ENCODE measurements at regions not wholly inside any gene's neighbourhood (a gene's known extent, or its start where the extent isn't known, plus 50 kb on each side); places are given as distances from the start of the nearest gene placed in this dataset.

DNA sequence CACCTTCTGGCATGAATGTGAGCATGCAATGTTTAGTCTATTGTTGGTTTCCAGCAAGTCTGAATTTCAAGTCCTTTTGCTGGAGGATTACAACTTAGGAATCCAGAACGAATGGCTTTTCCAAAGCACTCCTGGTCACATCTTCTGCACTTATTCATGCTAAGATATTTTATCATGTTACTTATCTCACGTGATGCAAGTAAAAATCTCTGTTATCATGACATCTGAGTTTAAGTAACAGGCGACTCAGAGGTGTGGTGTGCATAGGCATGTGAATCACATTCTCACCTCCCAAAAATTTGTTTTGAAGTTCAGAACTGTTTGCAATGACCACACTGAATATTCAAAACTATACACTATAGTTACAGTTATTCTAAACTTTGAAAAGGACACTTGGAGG, 204.8 kb upstream of the FGGY start:
- FAIRE-seq (no peak), DNase-seq (ENCODE audit: low read depth) (peak; percentile 50)
- TF ChIP-seq, protein P1, sequence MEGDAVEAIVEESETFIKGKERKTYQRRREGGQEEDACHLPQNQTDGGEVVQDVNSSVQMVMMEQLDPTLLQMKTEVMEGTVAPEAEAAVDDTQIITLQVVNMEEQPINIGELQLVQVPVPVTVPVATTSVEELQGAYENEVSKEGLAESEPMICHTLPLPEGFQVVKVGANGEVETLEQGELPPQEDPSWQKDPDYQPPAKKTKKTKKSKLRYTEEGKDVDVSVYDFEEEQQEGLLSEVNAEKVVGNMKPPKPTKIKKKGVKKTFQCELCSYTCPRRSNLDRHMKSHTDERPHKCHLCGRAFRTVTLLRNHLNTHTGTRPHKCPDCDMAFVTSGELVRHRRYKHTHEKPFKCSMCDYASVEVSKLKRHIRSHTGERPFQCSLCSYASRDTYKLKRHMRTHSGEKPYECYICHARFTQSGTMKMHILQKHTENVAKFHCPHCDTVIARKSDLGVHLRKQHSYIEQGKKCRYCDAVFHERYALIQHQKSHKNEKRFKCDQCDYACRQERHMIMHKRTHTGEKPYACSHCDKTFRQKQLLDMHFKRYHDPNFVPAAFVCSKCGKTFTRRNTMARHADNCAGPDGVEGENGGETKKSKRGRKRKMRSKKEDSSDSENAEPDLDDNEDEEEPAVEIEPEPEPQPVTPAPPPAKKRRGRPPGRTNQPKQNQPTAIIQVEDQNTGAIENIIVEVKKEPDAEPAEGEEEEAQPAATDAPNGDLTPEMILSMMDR (IDR thresholded peaks at IDR 0.05; ENCODE audit: insufficient read depth, low read length, severe bottlenecking): no peak
- H3K27me3 ChIP-seq (ENCODE audit: control insufficient read depth, insufficient read depth, low read length): no peaks in the 10 kb centered on the region
- no peak overlapping the region for H3K4me3 ChIP-seq (ENCODE audit: low read depth, low read length)
- no peaks in the 10 kb centered on the region for H3K36me3 ChIP-seq (ENCODE audit: control insufficient read depth, insufficient read depth, low read length)

DNA sequence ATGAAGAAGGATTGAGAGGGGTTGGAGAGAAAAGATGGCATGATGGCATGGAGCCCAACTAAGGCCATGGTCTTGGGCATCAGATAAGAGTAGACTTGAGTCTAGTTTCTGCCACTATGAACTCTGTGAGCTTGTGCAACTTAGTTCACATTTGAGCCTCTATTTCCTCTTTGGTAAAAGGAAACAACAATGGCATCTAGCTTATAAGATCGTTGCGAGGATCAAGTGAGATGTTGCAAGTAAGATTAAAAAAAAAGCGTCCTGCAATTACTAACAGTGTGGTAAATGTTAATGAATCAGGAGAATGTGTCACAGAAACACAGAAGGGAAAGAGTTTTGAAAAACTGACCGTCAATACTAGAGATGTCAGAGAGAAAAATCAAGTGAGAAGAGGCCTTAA, 202.9 kb upstream of the FGGY start:
- no peaks in the 10 kb centered on the region for H3K27me3 ChIP-seq (ENCODE audit: control insufficient read depth, insufficient read depth, low read length)
- no peak for FAIRE-seq
- TF ChIP-seq, protein P1 (IDR thresholded peaks at IDR 0.05; ENCODE audit: insufficient read depth, low read length, severe bottlenecking): no peak
- H3K36me3 ChIP-seq (ENCODE audit: control insufficient read depth, insufficient read depth, low read length): no peaks in the 10 kb centered on the region
- DNase-seq (ENCODE audit: low read depth): no peak
- H3K4me3 ChIP-seq (ENCODE audit: low read depth, low read length): no peak overlapping the region

DNA sequence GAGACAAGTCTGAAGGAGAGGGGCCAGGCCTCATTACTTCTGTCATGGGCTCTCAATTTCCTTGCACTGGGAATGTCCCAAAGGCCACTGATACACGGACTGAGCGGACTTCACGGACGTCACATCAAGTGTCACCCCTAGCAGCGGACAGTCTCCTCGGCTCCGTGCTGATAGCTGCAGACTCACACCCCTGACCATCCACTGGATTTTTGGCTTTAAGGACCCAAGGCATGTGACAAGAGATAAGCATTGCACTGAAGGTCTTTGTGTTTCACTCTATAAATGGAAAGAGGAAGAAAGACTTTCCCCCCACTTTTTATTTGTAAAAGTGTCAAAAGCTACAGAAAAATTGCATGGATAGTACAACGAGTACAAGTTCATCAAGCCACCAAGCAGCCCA, 200.4 kb upstream of the FGGY start:
- H3K27me3 ChIP-seq (ENCODE audit: control insufficient read depth, insufficient read depth, low read length): no peaks in the 10 kb centered on the region
- FAIRE-seq (no peak), DNase-seq (ENCODE audit: low read depth) (no peak)
- H3K36me3 ChIP-seq (ENCODE audit: control insufficient read depth, insufficient read depth, low read length): no peaks in the 10 kb centered on the region
- H3K4me3 ChIP-seq (ENCODE audit: low read depth, low read length): no peak overlapping the region
- TF ChIP-seq, protein P1 (IDR thresholded peaks at IDR 0.05; ENCODE audit: insufficient read depth, low read length, severe bottlenecking): no peak

DNA sequence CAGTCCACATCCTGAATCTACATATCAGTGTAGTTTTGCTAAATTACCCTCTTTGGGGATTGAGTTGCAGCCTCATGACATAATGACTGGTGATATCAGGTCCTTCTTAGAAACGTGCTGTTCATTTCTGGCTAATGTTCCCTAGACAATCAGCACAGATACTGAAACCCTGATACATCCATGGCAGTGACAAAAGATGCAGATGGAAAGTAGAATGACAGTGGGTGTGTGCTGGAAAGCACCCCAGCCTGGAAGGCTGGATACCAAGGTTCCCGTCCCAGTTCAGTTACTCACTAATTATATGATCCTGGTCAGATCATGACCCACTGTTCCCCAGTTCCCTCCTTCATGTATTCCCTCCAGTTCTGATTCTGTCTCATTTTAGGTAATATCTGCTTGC, 198.2 kb upstream of the FGGY start:
- no peak for FAIRE-seq
- Histone ChIP-seq H3K36me3 (ENCODE audit: control insufficient read depth, insufficient read depth, low read length) (no peaks in the 10 kb centered on the region), H3K27me3 (ENCODE audit: control insufficient read depth, insufficient read depth, low read length) (no peaks in the 10 kb centered on the region), H3K4me3 (ENCODE audit: low read depth, low read length) (no peak overlapping the region)
- DNase-seq (ENCODE audit: low read depth): no peak
- TF ChIP-seq, protein P1 (IDR thresholded peaks at IDR 0.05; ENCODE audit: insufficient read depth, low read length, severe bottlenecking): no peak

DNA sequence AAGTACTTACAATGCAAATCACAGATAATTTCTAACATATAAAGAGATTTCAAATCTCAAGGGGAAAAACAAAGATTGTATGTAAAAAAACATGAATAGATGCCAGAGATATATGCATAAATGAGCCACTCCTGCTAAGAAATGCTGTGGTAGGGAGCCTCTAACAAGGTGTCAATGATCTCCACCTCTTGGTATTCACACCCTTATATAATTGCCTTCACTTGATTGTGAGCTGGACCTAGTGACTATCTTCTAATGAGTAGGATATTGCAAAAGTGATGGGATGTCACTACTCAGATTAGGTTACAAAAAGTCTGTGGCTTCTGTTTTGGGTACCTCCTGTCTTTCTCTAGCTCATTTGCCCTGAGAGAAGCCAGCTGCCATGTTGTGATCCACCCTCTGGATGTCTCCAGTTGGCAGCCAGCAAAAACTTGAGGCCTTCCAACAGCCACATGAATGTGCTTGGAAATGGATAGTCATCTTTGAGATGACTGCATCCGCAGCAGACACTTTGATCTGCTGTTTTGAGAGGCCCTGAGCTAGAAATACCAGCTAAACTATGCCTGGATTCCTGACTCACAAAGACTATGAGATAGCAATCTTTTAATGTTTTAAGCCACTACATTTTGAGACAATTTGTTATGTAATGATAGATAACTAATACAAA, 196.1 kb upstream of the FGGY start:
- DNase-seq (ENCODE audit: low read depth) (no peak), FAIRE-seq (no peak)
- H3K4me3 ChIP-seq (ENCODE audit: low read depth, low read length): no peak overlapping the region
- TF ChIP-seq, protein P1 (IDR thresholded peaks at IDR 0.05; ENCODE audit: insufficient read depth, low read length, severe bottlenecking): no peak
- H3K36me3 ChIP-seq (ENCODE audit: control insufficient read depth, insufficient read depth, low read length): no peaks in the 10 kb centered on the region
- no peaks in the 10 kb centered on the region for H3K27me3 ChIP-seq (ENCODE audit: control insufficient read depth, insufficient read depth, low read length)

DNA sequence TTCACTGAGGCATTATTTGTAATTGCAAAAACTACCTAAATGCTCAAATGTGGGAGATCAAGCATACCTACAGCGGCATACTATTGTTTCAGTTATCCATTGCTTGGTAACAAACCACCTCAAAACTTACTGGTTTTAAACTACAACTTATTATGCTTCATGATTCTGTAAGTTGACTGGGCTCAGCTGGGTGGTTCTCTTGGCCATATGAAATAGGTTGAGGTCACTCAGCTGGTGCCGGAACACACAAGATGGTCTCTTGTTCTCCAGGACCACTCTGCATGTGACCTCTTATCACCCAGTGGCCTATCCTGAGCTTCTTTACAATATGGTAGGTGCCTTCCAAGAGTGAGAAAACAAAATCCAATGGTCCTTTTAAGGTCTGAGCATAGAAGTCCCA, 195.4 kb upstream of the FGGY start:
- TF ChIP-seq, protein P1 (IDR thresholded peaks at IDR 0.05; ENCODE audit: insufficient read depth, low read length, severe bottlenecking): no peak
- DNase-seq (ENCODE audit: low read depth) (no peak), FAIRE-seq (no peak)
- no peaks in the 10 kb centered on the region for H3K27me3 ChIP-seq (ENCODE audit: control insufficient read depth, insufficient read depth, low read length)
- H3K4me3 ChIP-seq (ENCODE audit: low read depth, low read length): no peak overlapping the region
- no peaks in the 10 kb centered on the region for H3K36me3 ChIP-seq (ENCODE audit: control insufficient read depth, insufficient read depth, low read length)
